ENCODE measurements at regions not wholly inside any gene's neighbourhood (a gene's known extent, or its start where the extent isn't known, plus 50 kb on each side); places are given as distances from the start of the nearest gene placed in this dataset.
A peak's percentile ranks its signal among the peaks of the same experiment; 100 is the strongest.

GRCh38 chr9:28232686-28233085 lies 659.4 kb upstream of the C9orf72 start:
- Histone ChIP-seq H3F3A (ENCODE audit: insufficient read depth, low read depth) (no peaks in the 10 kb centered on the region), H4K20me1 (ENCODE audit: insufficient read depth) (no peaks in the 10 kb centered on the region), H3K27ac (no peak overlapping the region), H3K79me2 (ENCODE audit: low read depth) (no peaks in the 10 kb centered on the region), H3K9me3 (ENCODE audit: insufficient read depth, low read depth) (no peaks in the 10 kb centered on the region), H3K36me3 (ENCODE audit: low read depth) (no peaks in the 10 kb centered on the region), H3K4me3 (no peak overlapping the region), H3K4me2 (no peak overlapping the region), H2AFZ (no peak overlapping the region), H3K9me2 (ENCODE audit: insufficient read depth) (no peaks in the 10 kb centered on the region), H3K4me1 (replicated peaks; ENCODE audit: insufficient read depth) (no peaks in the 10 kb centered on the region), H3K27me3 (ENCODE audit: insufficient read depth, low read depth) (no peaks in the 10 kb centered on the region)
- TF ChIP-seq EZH2 (IDR thresholded peaks at IDR 0.05; ENCODE audit: low read depth), result no peak
- TF ChIP-seq CTCF (conservative IDR thresholded peaks at IDR 0.05), result no peak
- intact Hi-C loops (cut with micrococcal nuclease; ENCODE audit: unreplicated experiment), result no loop called here
- BruUV-seq (replicated peaks), result no TSS peak
- no peak for DNase-seq
- ChIA-PET POLR2A (ENCODE audit: unreplicated experiment) (no interaction called here), CTCF (no interaction called here)

- H3K4me1 ChIP-seq (replicated peaks; ENCODE audit: insufficient read depth), result no peaks in the 10 kb centered on the region
- H3K4me2 ChIP-seq, result no peak overlapping the region
- no TSS peak for BruUV-seq (replicated peaks)
- H3K9me3 ChIP-seq (ENCODE audit: insufficient read depth, low read depth), result no peaks in the 10 kb centered on the region
- H3K4me3 ChIP-seq, result no peak overlapping the region
- ChIA-PET POLR2A (ENCODE audit: unreplicated experiment) (no interaction called here), CTCF (no interaction called here)
- H3K9me2 ChIP-seq (ENCODE audit: insufficient read depth), result no peaks in the 10 kb centered on the region
- H3K36me3 ChIP-seq (ENCODE audit: low read depth), result no peaks in the 10 kb centered on the region
- no peak overlapping the region for H3K27ac ChIP-seq
- DNase-seq, result no peak
- TF ChIP-seq EZH2 (IDR thresholded peaks at IDR 0.05; ENCODE audit: low read depth) (no peak), CTCF (conservative IDR thresholded peaks at IDR 0.05) (no peak)
- H4K20me1 ChIP-seq (ENCODE audit: insufficient read depth), result no peaks in the 10 kb centered on the region
- H3K79me2 ChIP-seq (ENCODE audit: low read depth), result no peaks in the 10 kb centered on the region
- no peaks in the 10 kb centered on the region for H3K27me3 ChIP-seq (ENCODE audit: insufficient read depth, low read depth)
- H2AFZ ChIP-seq, result no peak overlapping the region
- no peaks in the 10 kb centered on the region for H3F3A ChIP-seq (ENCODE audit: insufficient read depth, low read depth)
- intact Hi-C loops (cut with micrococcal nuclease; ENCODE audit: unreplicated experiment), result no loop called here
Measured at GRCh38 chr9:28234133-28234893, 661.0 kb upstream of the C9orf72 start.

GRCh38 chr9:28234894-28235277 lies 661.6 kb upstream of the C9orf72 start:
- BruUV-seq (replicated peaks), result no TSS peak
- H3K4me2 ChIP-seq, result no peak overlapping the region
- H3K36me3 ChIP-seq (ENCODE audit: low read depth), result no peaks in the 10 kb centered on the region
- H3K9me3 ChIP-seq (ENCODE audit: insufficient read depth, low read depth), result no peaks in the 10 kb centered on the region
- TF ChIP-seq CTCF (conservative IDR thresholded peaks at IDR 0.05), result no peak
- H3K27ac ChIP-seq, result no peak overlapping the region
- no peak overlapping the region for H2AFZ ChIP-seq
- H3K9me2 ChIP-seq (ENCODE audit: insufficient read depth), result no peaks in the 10 kb centered on the region
- H3F3A ChIP-seq (ENCODE audit: insufficient read depth, low read depth), result no peaks in the 10 kb centered on the region
- intact Hi-C loops (cut with micrococcal nuclease; ENCODE audit: unreplicated experiment), result no loop called here
- no peaks in the 10 kb centered on the region for H3K27me3 ChIP-seq (ENCODE audit: insufficient read depth, low read depth)
- H3K4me1 ChIP-seq (replicated peaks; ENCODE audit: insufficient read depth), result no peaks in the 10 kb centered on the region
- no peak overlapping the region for H3K4me3 ChIP-seq
- no peaks in the 10 kb centered on the region for H3K79me2 ChIP-seq (ENCODE audit: low read depth)
- CTCF ChIA-PET, result no interaction called here
- POLR2A ChIA-PET (ENCODE audit: unreplicated experiment), result no interaction called here
- peak in 1 of 2 experiments; percentile 42 for DNase-seq
- no peaks in the 10 kb centered on the region for H4K20me1 ChIP-seq (ENCODE audit: insufficient read depth)

Measured in PC-9 (cell line).